Aorta (tissue), 5 donors: ENCODE measurements at regions not wholly inside any gene's neighbourhood (a gene's known extent, or its start where the extent isn't known, plus 50 kb on each side); places are given as distances from the start of the nearest gene placed in this dataset.

Experiments
- ATAC-seq: fragments of 200-7000 bp; cut with Tn5 transposase; one replicate; pipeline ENCODE4 v1.9.1; 2022; ENCODE audit warnings: moderate library complexity; ENCODE audit not compliant: low FRiP score
- DNase-seq, 2 donors: peaks; one replicate each; pipeline ENCODE4 v3.0.0-alpha.2; 2020
- H3K27ac ChIP-seq, 2 donors: one replicate each; pipeline ENCODE4 v1.5.1; 2013; ENCODE audit warnings: low read length in 2 of 2, mild to moderate bottlenecking in 2 of 2, moderate library complexity in 2 of 2, control low read depth in 1 of 2, inconsistent platforms in 1 of 2, low read depth in 1 of 2
- H3K27me3 ChIP-seq, 2 donors: one replicate each; pipeline ENCODE4 v1.6.1; 2013; ENCODE audit warnings: control low read depth in 1 of 2, low read length in 1 of 2, mild to moderate bottlenecking in 1 of 2, moderate library complexity in 1 of 2; ENCODE audit not compliant: insufficient read depth in 2 of 2, control insufficient read depth in 1 of 2
- H3K36me3 ChIP-seq, 2 donors: one replicate each; pipeline ENCODE4 v1.6.1; 2013; ENCODE audit warnings: control low read depth in 1 of 2, low read length in 1 of 2, mild to moderate bottlenecking in 1 of 2; ENCODE audit not compliant: insufficient read depth in 2 of 2, control insufficient read depth in 1 of 2
- H3K4me1 ChIP-seq, 2 donors: one replicate each; pipeline ENCODE4 v1.6.1; 2013; ENCODE audit warnings: low read length in 2 of 2, control low read depth in 1 of 2, mild to moderate bottlenecking in 1 of 2, moderate library complexity in 1 of 2; ENCODE audit not compliant: insufficient read depth in 2 of 2, control insufficient read depth in 1 of 2
- H3K4me3 ChIP-seq, 2 donors: one replicate each; pipeline ENCODE4 v1.5.1; 2013; ENCODE audit warnings: low read length in 2 of 2, control low read depth in 1 of 2, mild to moderate bottlenecking in 1 of 2
- H3K9me3 ChIP-seq: one replicate; pipeline ENCODE4 v1.6.1; 2013; ENCODE audit warnings: mild to moderate bottlenecking, low read length; ENCODE audit not compliant: control insufficient read depth
- WGBS, 2 donors: extraction: QIAGEN DNeasy Blood & Tissue Kit; methylation state at CpG; one replicate each; pipeline ENCODE4 v1.1.7; 2013; 5-methylcytosine and 5-hydroxymethylcytosine counted together
- intact Hi-C, 2 donors: fragments of 100-400 bp; cut with DNase I; formaldehyde crosslinking; loops; one replicate each; pipeline versions ENCODE4 v1.14.2 to v1.15.0; 2022
- donor health status: healthy with polysubstance abuse.
- donor health status: Bipolar disorder and iron deficiency.
- donor health status: DM: no; HTN: no; CAD: no.
- donor health status: DM: no; HTN: no; CAD: no.
- donor health status: DM: yes; HTN: yes; CAD: no.

GRCh38 chr7:140249036-140249806 lies 72.4 kb upstream of the KDM7A start:
- H3K4me3 ChIP-seq: no peak overlapping the region
- H3K36me3 ChIP-seq: no peaks in the 10 kb centered on the region
- H3K27ac ChIP-seq: no peak overlapping the region
- ATAC-seq (no peak), DNase-seq (no peak)
- intact Hi-C loops: no loop called here
- no peaks in the 10 kb centered on the region for H3K27me3 ChIP-seq
- H3K9me3 ChIP-seq: no peaks in the 10 kb centered on the region
- WGBS, 2 donors: 90% methylated on average over 3 of the region's 3 CpGs
- H3K4me1 ChIP-seq: no peaks in the 10 kb centered on the region

- Histone ChIP-seq H3K9me3 (no peaks in the 10 kb centered on the region), H3K27ac (no peak overlapping the region), H3K4me3 (no peak overlapping the region), H3K27me3 (no peaks in the 10 kb centered on the region), H3K4me1 (no peaks in the 10 kb centered on the region), H3K36me3 (no peaks in the 10 kb centered on the region)
- WGBS, 2 donors: 41 to 49% methylated on average over 3 of the region's 3 CpGs
- ATAC-seq (no peak), DNase-seq (no peak)
- intact Hi-C loops: no loop called here
Observed at GRCh38 chr7:140247559-140247958, 70.8 kb upstream of the KDM7A start.

- Histone ChIP-seq H3K27ac (no peak overlapping the region), H3K27me3 (no peaks in the 10 kb centered on the region), H3K9me3 (no peaks in the 10 kb centered on the region), H3K4me3 (no peak overlapping the region), H3K4me1 (no peaks in the 10 kb centered on the region), H3K36me3 (no peaks in the 10 kb centered on the region)
- ATAC-seq (no peak), DNase-seq (no peak)
- intact Hi-C loops: no loop called here
- WGBS, 2 donors: 95 to 96% methylated on average over 7 of the region's 7 CpGs
Observed at GRCh38 chr7:140245611-140246105, 68.9 kb upstream of the KDM7A start.

GRCh38 chr7:140242057-140243031 lies 65.6 kb upstream of the KDM7A start:
- Histone ChIP-seq H3K36me3 (no peaks in the 10 kb centered on the region), H3K4me3 (no peak overlapping the region), H3K9me3 (no peaks in the 10 kb centered on the region), H3K27me3 (no peaks in the 10 kb centered on the region), H3K27ac (no peak overlapping the region), H3K4me1 (no peaks in the 10 kb centered on the region)
- intact Hi-C loops: no loop called here
- ATAC-seq (no peak), DNase-seq (peak in 1 of 2 donors; percentile 56)
- 43 to 59% methylated on average over 4 of the region's 4 CpGs for WGBS, 2 donors

- H3K4me1 ChIP-seq: no peaks in the 10 kb centered on the region
- no peaks in the 10 kb centered on the region for H3K9me3 ChIP-seq
- DNase-seq: no peak
- ATAC-seq: no peak
- H3K27ac ChIP-seq: no peak overlapping the region
- H3K4me3 ChIP-seq: no peak overlapping the region
- H3K36me3 ChIP-seq: no peaks in the 10 kb centered on the region
- intact Hi-C loops: no loop called here
- no peaks in the 10 kb centered on the region for H3K27me3 ChIP-seq
- 72 to 77% methylated on average over 2 of the region's 2 CpGs for WGBS, 2 donors
Observed at GRCh38 chr7:140239653-140239935, 62.8 kb upstream of the KDM7A start.

GRCh38 chr7:140238778-140239652 lies 62.2 kb upstream of the KDM7A start:
- H3K27ac ChIP-seq: no peak overlapping the region
- ATAC-seq (no peak), DNase-seq (no peak)
- H3K27me3 ChIP-seq: no peaks in the 10 kb centered on the region
- 73% methylated on average over 15 of the region's 15 CpGs for WGBS, 2 donors
- H3K4me1 ChIP-seq: no peaks in the 10 kb centered on the region
- H3K36me3 ChIP-seq: no peaks in the 10 kb centered on the region
- intact Hi-C loops: no loop called here
- H3K9me3 ChIP-seq: no peaks in the 10 kb centered on the region
- no peak overlapping the region for H3K4me3 ChIP-seq

- ATAC-seq: no peak
- WGBS, 2 donors: 91 to 93% methylated on average over 4 of the region's 4 CpGs
- no peak overlapping the region for H3K4me3 ChIP-seq
Observed at GRCh38 chr7:140237390-140237789, 60.6 kb upstream of the KDM7A start.

GRCh38 chr7:140236626-140237025 lies 59.8 kb upstream of the KDM7A start:
- intact Hi-C loops: no loop called here
- no peak for DNase-seq
- no peaks in the 10 kb centered on the region for H3K4me1 ChIP-seq
- H3K27ac ChIP-seq: no peak overlapping the region
- no peak overlapping the region for H3K4me3 ChIP-seq
- H3K9me3 ChIP-seq: no peaks in the 10 kb centered on the region
- H3K27me3 ChIP-seq: no peaks in the 10 kb centered on the region
- no peak for ATAC-seq
- 91 to 92% methylated on average over 6 of the region's 6 CpGs for WGBS, 2 donors
- no peaks in the 10 kb centered on the region for H3K36me3 ChIP-seq

More at GRCh38 chr7:140237390-140237789, 60.6 kb upstream of the KDM7A start:
- H3K36me3 ChIP-seq: no peaks in the 10 kb centered on the region
- no peak overlapping the region for H3K27ac ChIP-seq
- no peaks in the 10 kb centered on the region for H3K9me3 ChIP-seq
- no peak for DNase-seq
- H3K27me3 ChIP-seq: no peaks in the 10 kb centered on the region
- no peaks in the 10 kb centered on the region for H3K4me1 ChIP-seq
- intact Hi-C loops: no loop called here
